ENCODE measurements at regions not wholly inside any gene's neighbourhood (a gene's known extent, or its start where the extent isn't known, plus 50 kb on each side); places are given as distances from the start of the nearest gene placed in this dataset.

- no peak for DNase-seq (ENCODE audit: low spot score)
- H3K27me3 ChIP-seq (replicated peaks; ENCODE audit: insufficient read depth): no peaks in the 10 kb centered on the region
These were observed 143.0 kb downstream of the RAD51AP2 start for GRCh38 chr2:17375262-17375661.

GRCh38 chr2:17373741-17374140, 144.5 kb downstream of the RAD51AP2 start:
- Histone ChIP-seq H3K4me1 (replicated peaks) (no peaks in the 10 kb centered on the region), H3K27me3 (replicated peaks; ENCODE audit: insufficient read depth) (no peaks in the 10 kb centered on the region), H3K27ac (no peak overlapping the region), H3K4me3 (no peak overlapping the region), H3K9me3 (no peaks in the 10 kb centered on the region), H3K36me3 (no peaks in the 10 kb centered on the region)
- intact Hi-C loops (cut with DNase I): no loop called here
- WGBS: 90% methylated on average over 1 of the region's 1 CpG
- no peak for TF ChIP-seq POLR2AphosphoS5 (IDR thresholded peaks at IDR 0.05)
- no peak for TF ChIP-seq POLR2A (IDR thresholded peaks at IDR 0.05)
- TF ChIP-seq CTCF (IDR thresholded peaks at IDR 0.05): no peak
- DNase-seq (ENCODE audit: low spot score): no peak

More at GRCh38 chr2:17375262-17375661, 143.0 kb downstream of the RAD51AP2 start:
- TF ChIP-seq POLR2A (IDR thresholded peaks at IDR 0.05) (no peak), CTCF (IDR thresholded peaks at IDR 0.05) (no peak), POLR2AphosphoS5 (IDR thresholded peaks at IDR 0.05) (no peak)
- Histone ChIP-seq H3K4me3 (no peak overlapping the region), H3K36me3 (no peaks in the 10 kb centered on the region), H3K27ac (no peak overlapping the region), H3K4me1 (replicated peaks) (no peaks in the 10 kb centered on the region), H3K9me3 (no peaks in the 10 kb centered on the region)
- 91% methylated on average over 4 of the region's 4 CpGs for WGBS
- intact Hi-C loops (cut with DNase I): no loop called here

- WGBS: 90% methylated on average over 3 of the region's 3 CpGs
These were observed 145.2 kb downstream of the RAD51AP2 start for GRCh38 chr2:17373041-17373440.

GRCh38 chr2:17363846-17364245, 154.4 kb downstream of the RAD51AP2 start:
- no peak for DNase-seq (ENCODE audit: low spot score)
- H3K4me3 ChIP-seq: no peak overlapping the region
- no peaks in the 10 kb centered on the region for H3K9me3 ChIP-seq
- no peak overlapping the region for H3K27ac ChIP-seq
- no peaks in the 10 kb centered on the region for H3K36me3 ChIP-seq
- no peaks in the 10 kb centered on the region for H3K4me1 ChIP-seq (replicated peaks)
- intact Hi-C loops (cut with DNase I): no loop called here
- TF ChIP-seq POLR2A (IDR thresholded peaks at IDR 0.05) (no peak), POLR2AphosphoS5 (IDR thresholded peaks at IDR 0.05) (no peak), CTCF (IDR thresholded peaks at IDR 0.05) (no peak)
- H3K27me3 ChIP-seq (replicated peaks; ENCODE audit: insufficient read depth): no peaks in the 10 kb centered on the region

More at GRCh38 chr2:17373041-17373440, 145.2 kb downstream of the RAD51AP2 start:
- no peak for DNase-seq (ENCODE audit: low spot score)
- TF ChIP-seq POLR2A (IDR thresholded peaks at IDR 0.05): no peak
- TF ChIP-seq POLR2AphosphoS5 (IDR thresholded peaks at IDR 0.05): no peak
- TF ChIP-seq CTCF (IDR thresholded peaks at IDR 0.05): no peak
- Histone ChIP-seq H3K9me3 (no peaks in the 10 kb centered on the region), H3K4me3 (no peak overlapping the region), H3K36me3 (no peaks in the 10 kb centered on the region), H3K4me1 (replicated peaks) (no peaks in the 10 kb centered on the region), H3K27me3 (replicated peaks; ENCODE audit: insufficient read depth) (no peaks in the 10 kb centered on the region), H3K27ac (no peak overlapping the region)
- intact Hi-C loops (cut with DNase I): no loop called here

- Histone ChIP-seq H3K36me3 (no peaks in the 10 kb centered on the region), H3K4me1 (replicated peaks) (no peaks in the 10 kb centered on the region), H3K9me3 (no peaks in the 10 kb centered on the region), H3K27ac (no peak overlapping the region), H3K4me3 (no peak overlapping the region), H3K27me3 (replicated peaks; ENCODE audit: insufficient read depth) (no peaks in the 10 kb centered on the region)
- DNase-seq (ENCODE audit: low spot score): no peak
- no peak for TF ChIP-seq POLR2A (IDR thresholded peaks at IDR 0.05)
- no peak for TF ChIP-seq POLR2AphosphoS5 (IDR thresholded peaks at IDR 0.05)
- TF ChIP-seq CTCF (IDR thresholded peaks at IDR 0.05): no peak
- intact Hi-C loops (cut with DNase I): no loop called here
- WGBS: 100% methylated on average over 1 of the region's 1 CpG
These were observed 155.3 kb downstream of the RAD51AP2 start for GRCh38 chr2:17362956-17363355.

All from prostate gland (tissue), 2 donors.